HG02885 (cell line): ENCODE measurements at regions not wholly inside any gene's neighbourhood (a gene's known extent, or its start where the extent isn't known, plus 50 kb on each side); places are given as distances from the start of the nearest gene placed in this dataset.
"Not testable (repeated sequence)": the region's sequence is repeated elsewhere in the genome, so short reads cannot be mapped to it uniquely, and the experiment has no call there.

Experiments
- ATAC-seq: cut with Tn5 transposase; IDR thresholded peaks from one replicate; pipeline ENCODE4 v1.9.1; 2021; ENCODE audit warnings: mild to moderate bottlenecking; ENCODE audit not compliant: unreplicated experiment, poor library complexity

GRCh38 chr21:14903172-14903865 lies 161.5 kb downstream of the NRIP1 start:
- ATAC-seq: no peak

DNA sequence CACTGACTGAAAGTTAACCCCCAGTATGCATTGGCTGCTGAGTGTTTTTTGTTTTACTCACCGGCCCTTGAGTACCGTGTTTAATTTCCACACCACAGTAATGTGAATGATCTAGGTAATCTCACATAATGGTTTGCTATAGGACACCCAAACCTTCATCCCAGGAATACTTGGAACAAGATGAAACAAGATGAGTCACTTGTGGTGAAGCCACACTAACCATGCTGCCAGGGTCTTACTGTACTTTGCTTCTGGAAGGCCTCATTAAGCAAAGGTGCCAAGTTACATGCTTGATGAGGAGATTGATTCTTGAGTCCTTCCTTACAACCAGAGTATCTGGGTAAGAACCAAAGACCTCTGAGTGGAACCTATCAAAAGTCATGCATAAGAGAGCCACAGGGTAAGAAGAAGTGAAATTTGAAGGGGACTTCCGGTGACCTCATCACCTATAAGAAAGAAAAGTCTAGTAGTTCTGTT lies 163.3 kb downstream of the NRIP1 start:
- ATAC-seq: peak; percentile 81

DNA sequence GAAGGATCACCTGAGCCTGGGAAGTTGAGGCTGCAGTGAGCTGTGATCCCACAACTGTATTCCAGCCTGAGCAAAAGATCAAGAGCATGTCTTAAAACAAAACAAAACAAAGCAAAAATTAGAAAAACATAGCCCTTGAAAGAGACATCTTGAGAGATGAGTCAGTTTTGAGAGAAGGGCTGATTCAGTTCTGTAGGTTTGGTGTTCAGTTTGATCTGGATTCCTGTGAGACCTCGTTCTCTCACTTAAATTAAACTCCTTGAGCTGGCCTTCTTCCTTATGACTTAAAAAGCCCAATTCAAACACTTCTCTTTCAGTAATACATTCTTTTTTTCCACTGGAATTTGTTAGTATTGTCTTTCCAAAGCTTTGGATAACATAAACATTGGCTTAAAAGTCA lies 164.2 kb downstream of the NRIP1 start:
- no peak for ATAC-seq

GRCh38 chr21:14900058-14900457 lies 164.7 kb downstream of the NRIP1 start:
- no peak for ATAC-seq

- ATAC-seq: no peak
Observed at GRCh38 chr21:14895792-14896191, 169.0 kb downstream of the NRIP1 start.

DNA sequence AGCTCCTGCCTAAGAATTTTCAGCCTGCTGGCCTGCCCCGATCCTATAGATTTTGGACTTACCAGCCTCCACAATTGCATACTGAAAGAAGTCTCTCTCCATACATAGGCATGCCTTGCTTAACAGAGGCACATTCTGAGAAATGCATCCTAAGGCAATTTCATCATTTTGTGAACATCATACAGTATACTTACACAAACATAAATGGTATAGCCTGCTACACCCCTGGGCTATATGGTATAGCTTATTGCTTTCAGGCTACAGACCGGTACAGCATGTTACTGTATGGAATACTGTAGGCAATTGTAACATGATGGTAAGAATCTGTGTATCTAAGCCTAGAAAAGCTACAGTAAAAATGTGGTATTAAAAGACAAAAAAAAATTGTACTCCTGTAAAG lies 174.7 kb downstream of the NRIP1 start:
- ATAC-seq: no peak

- ATAC-seq: no peak
Observed at GRCh38 chr21:14889080-14889810, 175.6 kb downstream of the NRIP1 start.

DNA sequence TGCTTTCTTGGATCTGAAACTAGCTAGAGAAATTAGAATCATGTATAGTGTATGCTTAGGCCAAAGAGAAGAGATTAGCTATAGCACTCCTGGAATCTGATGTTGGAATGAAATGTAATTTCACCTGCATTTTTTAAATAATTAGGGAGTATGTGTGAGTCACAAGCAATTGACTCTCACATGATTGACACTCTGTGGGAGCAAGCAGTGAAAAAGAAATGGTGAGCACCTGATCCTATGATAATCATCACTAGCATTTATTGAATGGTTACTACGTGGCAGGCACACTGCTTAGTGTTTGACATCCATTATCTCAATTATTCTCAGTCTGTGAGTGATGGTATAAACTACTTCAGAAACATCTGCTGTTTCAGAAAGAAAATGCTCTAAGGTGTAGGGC lies 176.6 kb downstream of the NRIP1 start:
- ATAC-seq: no peak

GRCh38 chr21:14886001-14886400 lies 178.8 kb downstream of the NRIP1 start:
- ATAC-seq: no peak

GRCh38 chr21:14883351-14883750 lies 181.4 kb downstream of the NRIP1 start:
- no peak for ATAC-seq

- not testable (repeated sequence) for ATAC-seq
Observed at GRCh38 chr21:14882545-14882944, 182.3 kb downstream of the NRIP1 start.

GRCh38 chr21:14881863-14882499 lies 182.8 kb downstream of the NRIP1 start:
- ATAC-seq: no peak

DNA sequence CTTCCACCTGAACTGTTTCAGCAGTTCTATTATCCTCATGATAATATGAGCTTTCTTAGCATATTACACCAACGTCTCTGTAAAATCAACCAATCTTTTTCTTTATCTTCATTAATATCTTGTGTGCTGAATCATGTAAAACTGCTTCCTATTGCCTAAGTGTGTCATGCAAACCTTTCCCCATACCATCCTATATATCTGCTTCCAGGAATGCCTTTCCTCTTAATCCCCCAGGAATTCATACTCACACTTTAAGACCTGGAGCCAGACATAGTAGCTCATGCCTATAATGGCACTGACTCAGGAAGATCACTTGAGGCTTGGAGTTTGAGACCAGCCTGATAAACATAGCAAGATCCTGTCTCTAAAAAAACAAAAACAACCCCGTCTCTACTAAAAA lies 183.9 kb downstream of the NRIP1 start:
- no peak for ATAC-seq

- no peak for ATAC-seq
Observed at GRCh38 chr21:14879458-14879857, 185.3 kb downstream of the NRIP1 start.

DNA sequence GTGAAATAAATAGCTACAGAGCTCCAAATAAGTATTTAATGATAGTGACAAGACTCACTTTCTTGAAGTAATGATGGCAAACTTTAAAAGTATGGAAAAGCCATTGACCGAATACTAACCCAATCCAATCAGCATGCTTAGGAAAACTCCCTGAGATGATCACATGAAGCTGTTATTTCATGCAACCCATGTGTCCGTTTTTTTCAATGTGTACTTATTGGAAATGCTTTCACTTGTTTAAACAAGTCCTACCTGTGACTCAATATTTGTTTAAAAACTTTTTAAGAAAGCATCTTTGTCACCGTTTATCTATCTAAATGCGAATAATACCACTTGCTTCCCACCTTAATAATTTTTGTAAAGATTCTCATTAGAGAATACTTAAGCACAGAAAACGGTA lies 185.8 kb downstream of the NRIP1 start:
- ATAC-seq: no peak

DNA sequence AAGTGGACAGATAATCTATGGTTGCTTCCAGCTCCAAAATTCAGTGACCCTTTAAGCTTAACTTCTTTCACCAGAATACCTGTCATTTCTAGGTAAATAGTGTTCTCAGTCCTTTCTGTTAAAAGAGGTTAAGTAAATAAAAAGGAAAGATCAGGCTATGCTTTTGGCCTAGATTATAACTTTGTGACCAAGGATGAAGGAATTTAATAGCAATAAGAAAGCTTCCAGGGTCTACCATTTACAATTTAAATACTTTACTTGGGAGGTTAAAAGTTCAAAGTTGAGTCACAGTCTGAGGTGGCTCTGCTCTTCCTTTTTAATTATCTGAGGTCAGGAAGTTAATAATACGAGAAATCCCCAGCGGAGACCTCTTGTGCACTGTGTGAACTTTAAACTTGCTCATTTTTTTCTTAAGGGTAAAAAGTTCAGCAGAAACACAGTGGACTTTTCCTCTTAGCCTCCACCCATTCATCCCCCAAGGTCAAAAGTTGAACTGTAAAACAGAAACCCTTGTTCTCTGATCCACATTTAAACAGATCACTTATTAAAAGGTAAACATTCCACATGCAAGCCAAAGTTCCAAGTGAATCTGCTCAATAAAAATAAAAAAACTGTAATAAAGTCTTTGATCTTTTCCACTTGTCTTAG lies 187.1 kb downstream of the NRIP1 start:
- ATAC-seq: peak; percentile 29

GRCh38 chr21:14876524-14876840 lies 188.3 kb downstream of the NRIP1 start:
- no peak for ATAC-seq

- ATAC-seq: peak; percentile 74
Observed at GRCh38 chr21:14875704-14876523, 188.9 kb downstream of the NRIP1 start.

DNA sequence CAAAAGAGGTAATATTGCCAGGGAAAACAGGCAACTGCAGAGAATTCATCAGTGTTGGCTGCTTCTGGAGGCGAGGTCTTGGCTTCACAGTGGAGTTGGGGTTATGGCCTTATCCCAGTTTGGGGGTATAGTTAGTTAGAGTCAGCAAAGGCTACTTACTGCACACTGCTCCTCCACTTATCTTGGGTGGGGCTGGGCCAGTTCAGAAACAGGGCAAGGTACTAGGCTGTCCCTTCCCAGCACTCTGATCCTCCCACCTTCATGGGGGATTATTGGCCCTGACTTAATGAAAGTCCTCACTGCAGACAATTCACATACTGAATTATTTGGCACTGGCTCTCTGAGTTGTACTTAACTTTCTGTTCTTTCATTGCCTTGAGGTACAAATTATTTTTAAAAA lies 189.6 kb downstream of the NRIP1 start:
- no peak for ATAC-seq

GRCh38 chr21:14874379-14874778 lies 190.4 kb downstream of the NRIP1 start:
- no peak for ATAC-seq
